Colonic mucosa (tissue), 4 donors: ENCODE measurements at regions not wholly inside any gene's neighbourhood (a gene's known extent, or its start where the extent isn't known, plus 50 kb on each side); places are given as distances from the start of the nearest gene placed in this dataset.

ENCODE experiments used
- DNase-seq: peaks from one replicate; pipeline ENCODE4 v3.0.0-alpha.2; 2020
- H3K27ac ChIP-seq: fragments of 200-600 bp; one replicate; pipeline ENCODE4 v1.8.0; 2021
- H3K27me3 ChIP-seq: fragments of 200-600 bp; one replicate; pipeline ENCODE4 v1.8.0; 2021
- H3K36me3 ChIP-seq: fragments of 200-600 bp; one replicate; pipeline ENCODE4 v1.8.0; 2021
- H3K4me1 ChIP-seq: fragments of 200-600 bp; one replicate; pipeline ENCODE4 v1.8.0; 2021; ENCODE audit warnings: mild to moderate bottlenecking
- H3K4me3 ChIP-seq: fragments of 200-600 bp; one replicate; pipeline ENCODE4 v1.8.0; 2021
- H3K9ac ChIP-seq, 2 donors: one replicate each; pipeline ENCODE4 v1.7.0; 2013; ENCODE audit warnings: control low read depth in 2 of 2, low read depth in 2 of 2, low read length in 2 of 2
- H3K9me3 ChIP-seq: fragments of 200-600 bp; one replicate; pipeline ENCODE4 v1.8.0; 2021
- intact Hi-C: fragments of 100-400 bp; cut with DNase I; formaldehyde crosslinking; loops from one replicate; pipeline ENCODE4 v1.14.1; 2022
- TF ChIP-seq, protein P1 (sequence below): fragments of 200-600 bp; IDR thresholded peaks from one replicate; pipeline ENCODE4 v1.8.0; 2022; ENCODE audit warnings: antibody characterized with exemption, mild to moderate bottlenecking
- donor health status: healthy.
- donor health status: DM: no; HTN: no; CAD: no.
- donor health status: DM: no; HTN: no; CAD: no.

DNA sequence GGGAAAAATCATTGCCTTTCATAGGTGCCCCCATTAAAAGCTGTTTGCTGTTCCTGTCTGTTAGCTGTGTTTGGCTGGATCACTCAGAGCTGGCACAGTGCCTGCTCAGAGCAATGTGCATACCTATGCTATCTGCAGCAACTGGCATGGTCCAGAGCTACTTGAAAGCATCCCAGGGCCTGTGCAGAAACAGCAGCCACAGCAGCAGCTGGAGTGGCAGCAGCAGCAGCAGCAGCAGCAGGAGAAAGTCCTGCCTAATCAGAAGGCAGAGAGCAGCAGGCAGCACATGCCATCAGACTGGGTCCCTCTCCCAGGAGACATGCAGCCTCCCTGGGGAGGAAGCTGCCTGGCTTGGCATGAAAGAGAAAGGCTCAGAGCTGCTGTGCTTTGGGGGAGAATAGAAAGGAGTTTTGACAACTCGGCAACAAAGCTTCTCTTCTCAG, 243.8 kb upstream of the WWC1 start:
- Histone ChIP-seq H3K4me3 (no peak overlapping the region), H3K27me3 (no peaks in the 10 kb centered on the region), H3K9ac (no peak overlapping the region), H3K9me3 (no peaks in the 10 kb centered on the region), H3K27ac (no peak overlapping the region), H3K4me1 (no peaks in the 10 kb centered on the region), H3K36me3 (no peaks in the 10 kb centered on the region)
- intact Hi-C loops, result loop anchor here (2.0 to 10.0 kb wide), 2 partner anchors 325 to 1083 kb away; no protein-coding TSS in a partner anchor
- TF ChIP-seq, protein P1, sequence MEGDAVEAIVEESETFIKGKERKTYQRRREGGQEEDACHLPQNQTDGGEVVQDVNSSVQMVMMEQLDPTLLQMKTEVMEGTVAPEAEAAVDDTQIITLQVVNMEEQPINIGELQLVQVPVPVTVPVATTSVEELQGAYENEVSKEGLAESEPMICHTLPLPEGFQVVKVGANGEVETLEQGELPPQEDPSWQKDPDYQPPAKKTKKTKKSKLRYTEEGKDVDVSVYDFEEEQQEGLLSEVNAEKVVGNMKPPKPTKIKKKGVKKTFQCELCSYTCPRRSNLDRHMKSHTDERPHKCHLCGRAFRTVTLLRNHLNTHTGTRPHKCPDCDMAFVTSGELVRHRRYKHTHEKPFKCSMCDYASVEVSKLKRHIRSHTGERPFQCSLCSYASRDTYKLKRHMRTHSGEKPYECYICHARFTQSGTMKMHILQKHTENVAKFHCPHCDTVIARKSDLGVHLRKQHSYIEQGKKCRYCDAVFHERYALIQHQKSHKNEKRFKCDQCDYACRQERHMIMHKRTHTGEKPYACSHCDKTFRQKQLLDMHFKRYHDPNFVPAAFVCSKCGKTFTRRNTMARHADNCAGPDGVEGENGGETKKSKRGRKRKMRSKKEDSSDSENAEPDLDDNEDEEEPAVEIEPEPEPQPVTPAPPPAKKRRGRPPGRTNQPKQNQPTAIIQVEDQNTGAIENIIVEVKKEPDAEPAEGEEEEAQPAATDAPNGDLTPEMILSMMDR, result no peak
- no peak for DNase-seq

DNA sequence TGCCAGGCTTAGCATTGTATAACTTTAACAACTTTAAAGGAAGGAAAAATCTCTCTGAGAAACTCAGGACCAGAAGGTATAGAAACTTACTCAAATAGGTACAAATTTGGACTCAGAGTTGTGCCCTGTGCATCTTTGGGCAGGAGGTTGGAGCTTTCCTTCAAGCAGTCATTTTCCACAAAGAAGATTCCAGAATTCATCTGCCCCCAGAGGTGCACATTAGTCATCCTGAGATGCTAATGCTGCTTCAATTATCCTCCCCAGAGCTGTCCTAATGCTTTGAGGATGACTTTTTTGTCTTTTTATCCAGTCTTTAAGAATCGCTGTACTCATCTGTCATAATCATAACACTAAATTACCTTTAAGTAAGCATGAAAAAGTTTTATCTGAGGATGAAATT, 243.0 kb upstream of the WWC1 start:
- intact Hi-C loops, result loop anchor here (10.0 kb wide), 1 partner anchor 1084 kb away; no protein-coding TSS in a partner anchor
- H3K36me3 ChIP-seq, result no peaks in the 10 kb centered on the region
- H3K9ac ChIP-seq, result no peak overlapping the region
- no peak overlapping the region for H3K4me3 ChIP-seq
- TF ChIP-seq, protein P1, result no peak
- no peak overlapping the region for H3K27ac ChIP-seq
- no peak for DNase-seq
- H3K4me1 ChIP-seq, result no peaks in the 10 kb centered on the region
- H3K27me3 ChIP-seq, result no peaks in the 10 kb centered on the region
- no peaks in the 10 kb centered on the region for H3K9me3 ChIP-seq

DNA sequence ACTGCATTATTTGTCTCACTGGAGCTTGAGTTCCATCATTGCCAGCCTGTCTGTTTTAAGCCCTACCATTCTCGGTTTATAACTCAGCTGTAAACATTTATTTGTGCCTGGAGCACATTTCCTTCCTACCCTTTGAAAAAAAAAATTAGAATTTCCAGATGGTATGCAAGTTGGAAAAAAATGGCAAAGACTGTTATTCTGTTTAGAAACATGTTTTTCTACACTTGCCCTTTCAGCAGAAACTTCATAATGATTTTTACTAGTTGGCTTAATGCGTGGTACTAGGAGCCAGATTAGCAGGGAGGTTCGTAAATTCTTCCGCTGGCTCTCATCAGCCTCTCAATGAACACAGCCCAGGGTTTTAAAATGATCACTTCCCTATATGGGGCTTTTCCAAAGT, 238.8 kb upstream of the WWC1 start:
- H3K4me1 ChIP-seq, result no peaks in the 10 kb centered on the region
- TF ChIP-seq, protein P1, result no peak
- no peaks in the 10 kb centered on the region for H3K36me3 ChIP-seq
- DNase-seq, result no peak
- H3K9ac ChIP-seq, result no peak overlapping the region
- H3K9me3 ChIP-seq, result no peaks in the 10 kb centered on the region
- intact Hi-C loops, result no loop called here
- no peak overlapping the region for H3K27ac ChIP-seq
- H3K27me3 ChIP-seq, result no peaks in the 10 kb centered on the region
- no peak overlapping the region for H3K4me3 ChIP-seq

DNA sequence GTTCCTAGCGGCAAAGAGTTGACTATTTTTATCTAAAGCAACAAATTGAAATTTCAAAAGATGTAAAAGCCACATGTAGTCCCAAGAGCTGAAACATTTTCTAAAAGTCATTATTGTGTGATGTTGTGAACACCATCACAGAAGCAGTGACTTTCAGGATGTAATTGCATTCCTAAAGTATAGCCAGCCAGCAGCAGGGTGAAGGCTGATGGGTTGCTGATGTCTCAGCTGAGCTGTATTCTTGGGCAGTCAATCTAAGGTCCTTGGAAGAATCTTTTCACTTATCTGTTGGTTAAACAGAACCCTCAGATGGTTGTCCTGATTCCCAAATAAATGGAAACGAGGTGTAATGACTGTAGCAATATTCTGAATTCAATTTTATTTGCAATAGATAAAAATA, 237.4 kb upstream of the WWC1 start:
- Histone ChIP-seq H3K27me3 (no peaks in the 10 kb centered on the region), H3K9me3 (no peaks in the 10 kb centered on the region), H3K27ac (no peak overlapping the region), H3K9ac (no peak overlapping the region), H3K4me3 (no peak overlapping the region), H3K36me3 (no peaks in the 10 kb centered on the region), H3K4me1 (no peaks in the 10 kb centered on the region)
- TF ChIP-seq, protein P1, result no peak
- intact Hi-C loops, result no loop called here
- DNase-seq, result no peak

DNA sequence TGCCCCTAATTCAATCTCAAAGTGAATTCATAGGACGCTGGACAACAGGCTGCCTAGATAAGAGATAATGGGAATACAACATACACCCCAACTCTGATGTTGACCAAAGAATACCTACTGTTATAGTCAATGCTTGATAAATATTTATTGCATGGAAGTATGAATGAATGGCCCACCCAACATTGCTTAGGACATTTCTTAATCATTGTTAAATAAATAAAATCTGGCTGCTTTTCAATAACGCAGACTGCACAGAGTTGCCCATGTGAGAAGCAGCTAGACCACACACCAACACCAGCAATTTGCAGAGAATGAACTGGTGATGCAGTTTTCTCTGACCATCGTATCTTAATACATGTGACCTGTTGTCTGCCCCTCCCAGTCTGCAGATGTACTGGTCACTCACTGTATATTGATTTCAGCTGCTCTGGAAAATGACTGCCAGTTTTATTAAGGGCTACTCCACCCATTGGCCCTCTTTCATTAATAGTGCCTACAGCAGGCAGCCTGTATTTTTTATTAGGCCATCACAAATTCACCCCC, 236.2 kb upstream of the WWC1 start:
- Histone ChIP-seq H3K4me3 (no peak overlapping the region), H3K27me3 (no peaks in the 10 kb centered on the region), H3K27ac (no peak overlapping the region), H3K9me3 (no peaks in the 10 kb centered on the region), H3K36me3 (no peaks in the 10 kb centered on the region), H3K4me1 (no peaks in the 10 kb centered on the region), H3K9ac (no peak overlapping the region)
- intact Hi-C loops, result no loop called here
- DNase-seq, result no peak
- TF ChIP-seq, protein P1, result no peak
